ENCODE measurements at regions not wholly inside any gene's neighbourhood (a gene's known extent, or its start where the extent isn't known, plus 50 kb on each side); places are given as distances from the start of the nearest gene placed in this dataset.
A peak's percentile ranks its signal among the peaks of the same experiment; 100 is the strongest.

- DNase-seq = no peak
Measured at GRCh38 chr12:83691730-83692129, 1005.0 kb downstream of the TMTC2 start.

GRCh38 chr12:83690465-83690864 lies 1003.8 kb downstream of the TMTC2 start:
- DNase-seq = no peak

- no peak for DNase-seq
Measured at GRCh38 chr12:83689333-83689732, 1002.6 kb downstream of the TMTC2 start.

- peak; percentile 31 for DNase-seq
Measured at GRCh38 chr12:83676781-83677295, 990.1 kb downstream of the TMTC2 start.

- no peak for DNase-seq
Measured at GRCh38 chr12:83666690-83667089, 980.0 kb downstream of the TMTC2 start.

GRCh38 chr12:83665634-83666218 lies 979.0 kb downstream of the TMTC2 start:
- DNase-seq = no peak

GRCh38 chr12:83664650-83665049 lies 977.9 kb downstream of the TMTC2 start:
- DNase-seq = peak; percentile 45

- no peak for DNase-seq
Measured at GRCh38 chr12:83660727-83661358, 974.1 kb downstream of the TMTC2 start.

GRCh38 chr12:83659321-83659720 lies 972.6 kb downstream of the TMTC2 start:
- DNase-seq = no peak

GRCh38 chr12:83656004-83656403 lies 969.3 kb downstream of the TMTC2 start:
- DNase-seq = no peak

- DNase-seq = no peak
Measured at GRCh38 chr12:83642205-83642604, 955.5 kb downstream of the TMTC2 start.

- DNase-seq = no peak
Measured at GRCh38 chr12:83641789-83642188, 955.1 kb downstream of the TMTC2 start.

GRCh38 chr12:83634726-83635267 lies 948.1 kb downstream of the TMTC2 start:
- no peak for DNase-seq

- no peak for DNase-seq
Measured at GRCh38 chr12:83630526-83630925, 943.8 kb downstream of the TMTC2 start.

- DNase-seq = no peak
Measured at GRCh38 chr12:83629931-83630330, 943.2 kb downstream of the TMTC2 start.

- no peak for DNase-seq
Measured at GRCh38 chr12:83622205-83622604, 935.5 kb downstream of the TMTC2 start.

- no peak for DNase-seq
Measured at GRCh38 chr12:83619973-83620372, 933.3 kb downstream of the TMTC2 start.

GRCh38 chr12:83615152-83615551 lies 928.4 kb downstream of the TMTC2 start:
- no peak for DNase-seq

GRCh38 chr12:83613586-83614110 lies 926.9 kb downstream of the TMTC2 start:
- DNase-seq = peak; percentile 48

- DNase-seq = no peak
Measured at GRCh38 chr12:83603106-83603505, 916.4 kb downstream of the TMTC2 start.

- no peak for DNase-seq
Measured at GRCh38 chr12:83575326-83575725, 888.6 kb downstream of the TMTC2 start.

- DNase-seq = no peak
Measured at GRCh38 chr12:83574142-83574541, 887.4 kb downstream of the TMTC2 start.

- DNase-seq = no peak
Measured at GRCh38 chr12:83573671-83574070, 887.0 kb downstream of the TMTC2 start.
